VCaP (cell line): ENCODE measurements at regions not wholly inside any gene's neighbourhood (a gene's known extent, or its start where the extent isn't known, plus 50 kb on each side); places are given as distances from the start of the nearest gene placed in this dataset.
"Not testable (repeated sequence)": the region's sequence is repeated elsewhere in the genome, so short reads cannot be mapped to it uniquely, and the experiment has no call there.

Experiments used
- H3K27ac ChIP-seq: fragments of 450-650 bp; 2 replicates; pipeline ENCODE4 v1.5.1; 2017
- TF ChIP-seq, protein P1 (sequence below): fragments of 450-650 bp; conservative IDR thresholded peaks from 2 replicates; pipeline ENCODE4 v1.5.1; 2017; ENCODE audit warnings: mild to moderate bottlenecking, moderate library complexity

DNA sequence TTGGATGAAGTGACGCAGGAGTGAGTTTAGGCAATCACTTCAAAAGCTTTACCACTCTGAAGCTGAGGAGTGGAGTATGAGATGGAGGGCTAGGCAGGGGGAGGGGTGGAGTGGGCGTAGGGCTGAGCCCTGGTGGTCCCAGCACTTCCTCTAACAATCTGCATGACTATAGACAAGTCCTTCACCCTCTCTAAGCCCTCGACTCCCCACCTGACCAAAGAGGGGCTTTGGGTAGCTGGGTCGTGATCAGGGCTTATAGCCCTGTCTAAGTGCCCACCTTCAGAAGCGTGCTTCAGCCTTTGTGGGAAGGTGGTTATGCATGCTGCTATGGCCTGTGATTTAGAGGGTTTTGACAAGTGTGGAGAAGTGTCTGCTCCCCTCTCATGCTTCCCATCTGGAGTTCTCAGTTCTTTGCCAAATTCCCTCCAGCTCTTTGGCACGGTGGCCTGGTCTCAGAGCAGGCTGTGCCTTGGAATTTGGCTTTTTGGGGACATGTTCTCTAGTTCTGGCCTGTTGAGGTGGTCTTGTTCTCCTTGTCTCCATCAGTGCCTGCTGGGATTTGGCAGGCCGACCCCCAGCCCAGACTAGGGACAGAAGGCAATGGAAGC lies 53.0 kb downstream of the ACTBL2 start:
- H3K27ac ChIP-seq: no peak overlapping the region
- TF ChIP-seq, protein P1, sequence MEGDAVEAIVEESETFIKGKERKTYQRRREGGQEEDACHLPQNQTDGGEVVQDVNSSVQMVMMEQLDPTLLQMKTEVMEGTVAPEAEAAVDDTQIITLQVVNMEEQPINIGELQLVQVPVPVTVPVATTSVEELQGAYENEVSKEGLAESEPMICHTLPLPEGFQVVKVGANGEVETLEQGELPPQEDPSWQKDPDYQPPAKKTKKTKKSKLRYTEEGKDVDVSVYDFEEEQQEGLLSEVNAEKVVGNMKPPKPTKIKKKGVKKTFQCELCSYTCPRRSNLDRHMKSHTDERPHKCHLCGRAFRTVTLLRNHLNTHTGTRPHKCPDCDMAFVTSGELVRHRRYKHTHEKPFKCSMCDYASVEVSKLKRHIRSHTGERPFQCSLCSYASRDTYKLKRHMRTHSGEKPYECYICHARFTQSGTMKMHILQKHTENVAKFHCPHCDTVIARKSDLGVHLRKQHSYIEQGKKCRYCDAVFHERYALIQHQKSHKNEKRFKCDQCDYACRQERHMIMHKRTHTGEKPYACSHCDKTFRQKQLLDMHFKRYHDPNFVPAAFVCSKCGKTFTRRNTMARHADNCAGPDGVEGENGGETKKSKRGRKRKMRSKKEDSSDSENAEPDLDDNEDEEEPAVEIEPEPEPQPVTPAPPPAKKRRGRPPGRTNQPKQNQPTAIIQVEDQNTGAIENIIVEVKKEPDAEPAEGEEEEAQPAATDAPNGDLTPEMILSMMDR: no peak

GRCh38 chr5:57429021-57429420 lies 53.6 kb downstream of the ACTBL2 start:
- H3K27ac ChIP-seq: not testable (repeated sequence)

- TF ChIP-seq, protein P1: no peak
- H3K27ac ChIP-seq: no peak overlapping the region
Observed at GRCh38 chr5:57422993-57423392, 59.6 kb downstream of the ACTBL2 start.

DNA sequence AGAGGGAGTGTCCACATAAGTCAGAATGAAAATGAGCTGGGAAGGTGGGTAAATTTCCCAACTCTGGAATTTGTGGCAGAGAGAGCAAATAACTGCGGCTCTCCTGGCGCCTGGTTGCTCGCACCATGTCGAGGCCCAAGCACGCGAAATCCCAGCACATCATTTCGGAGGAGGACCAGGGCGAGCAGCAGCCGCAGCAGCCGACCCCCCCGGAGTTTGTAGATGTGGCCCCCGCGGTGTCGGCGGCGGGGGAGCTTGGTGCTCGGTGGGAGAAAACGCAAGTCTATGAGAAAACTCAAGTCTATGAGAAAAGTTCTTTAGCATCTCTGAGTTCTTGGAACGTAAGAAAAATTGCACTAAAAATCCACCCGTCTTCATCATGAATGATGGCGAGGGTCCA lies 60.3 kb downstream of the ACTBL2 start:
- H3K27ac ChIP-seq: no peak overlapping the region
- TF ChIP-seq, protein P1: no peak

GRCh38 chr5:57420801-57421200 lies 61.8 kb downstream of the ACTBL2 start:
- TF ChIP-seq, protein P1: no peak
- no peak overlapping the region for H3K27ac ChIP-seq

GRCh38 chr5:57417971-57418370 lies 64.6 kb downstream of the ACTBL2 start:
- H3K27ac ChIP-seq: no peak overlapping the region
- TF ChIP-seq, protein P1: no peak

GRCh38 chr5:57417320-57417719 lies 65.3 kb downstream of the ACTBL2 start:
- H3K27ac ChIP-seq: no peak overlapping the region
- TF ChIP-seq, protein P1: no peak

DNA sequence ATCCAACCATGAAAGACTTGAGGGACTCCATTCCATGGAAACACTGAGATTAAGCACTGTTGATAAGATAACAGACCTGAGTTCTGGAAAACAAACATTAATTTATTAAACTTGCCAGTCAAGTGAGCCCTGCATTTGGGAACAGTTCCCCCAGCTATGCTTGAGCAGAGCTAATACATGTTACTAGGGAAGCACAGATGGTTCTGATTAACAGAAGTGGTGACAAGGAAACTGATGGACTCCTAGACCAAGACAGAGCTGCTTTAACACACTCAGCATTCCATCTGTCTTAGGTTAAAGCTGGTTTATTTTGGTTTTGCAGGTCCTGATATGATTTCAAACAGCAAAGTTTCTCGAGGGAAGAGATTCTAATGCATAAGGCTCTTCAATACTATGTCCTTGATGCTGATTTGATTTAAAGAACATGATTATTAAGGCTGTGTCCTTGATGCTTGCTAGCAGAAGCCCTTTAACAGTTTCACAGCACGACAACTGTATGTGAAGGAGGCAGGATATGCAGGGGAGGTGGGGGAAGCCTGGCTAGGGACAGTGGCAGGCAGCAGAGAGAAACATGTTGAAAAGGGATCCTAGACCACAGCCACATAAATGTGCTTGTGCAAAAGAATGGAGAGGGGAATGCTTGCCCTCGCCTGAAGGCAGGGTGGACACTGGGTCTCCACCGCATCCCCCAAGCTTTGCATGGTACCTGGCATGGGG lies 66.2 kb downstream of the ACTBL2 start:
- no peak overlapping the region for H3K27ac ChIP-seq
- TF ChIP-seq, protein P1: no peak
